Stimulated activated naive CD8-positive, alpha-beta T cell treated with anti-CD3 and anti-CD28 coated beads, Interleukin-15, Interleukin-2, amounts not matched to agents 100 ng/mL and 50 ng/mL, for 24 hours (primary cell): ENCODE measurements at regions not wholly inside any gene's neighbourhood (a gene's known extent, or its start where the extent isn't known, plus 50 kb on each side); places are given as distances from the start of the nearest gene placed in this dataset.

Experiments
- H3K27ac Mint-ChIP-seq: one replicate; pipeline ENCODE4 v1.8.0; 2021; ENCODE audit warnings: mild to moderate bottlenecking, mixed read lengths
- H3K27me3 Mint-ChIP-seq: one replicate; pipeline ENCODE4 v1.8.0; 2021; ENCODE audit warnings: mixed read lengths
- H3K36me3 Mint-ChIP-seq: one replicate; pipeline ENCODE4 v1.8.0; 2021; ENCODE audit warnings: low read depth, mixed read lengths
- H3K4me1 Mint-ChIP-seq: one replicate; pipeline ENCODE4 v1.8.0; 2021; ENCODE audit warnings: low read depth, mixed read lengths
- H3K4me3 Mint-ChIP-seq: one replicate; pipeline ENCODE4 v1.8.0; 2021; ENCODE audit warnings: mild to moderate bottlenecking, mixed read lengths
- H3K9me3 Mint-ChIP-seq: one replicate; pipeline ENCODE4 v1.8.0; 2021; ENCODE audit warnings: mixed read lengths

GRCh38 chr20:39210341-39211036 lies 248.3 kb downstream of the DHX35 start:
- no peak overlapping the region for H3K4me3 Mint-ChIP-seq

GRCh38 chr20:39206899-39207564 lies 244.9 kb downstream of the DHX35 start:
- no peaks in the 10 kb centered on the region for H3K9me3 Mint-ChIP-seq
- no peak overlapping the region for H3K4me3 Mint-ChIP-seq
- H3K4me1 Mint-ChIP-seq: no peaks in the 10 kb centered on the region
- H3K27me3 Mint-ChIP-seq: peaks cover 3% of the 10 kb centered on the region
- no peaks in the 10 kb centered on the region for H3K36me3 Mint-ChIP-seq
- no peak overlapping the region for H3K27ac Mint-ChIP-seq

More at GRCh38 chr20:39210341-39211036, 248.3 kb downstream of the DHX35 start:
- Mint-ChIP-seq H3K4me1 (no peaks in the 10 kb centered on the region), H3K27ac (no peak overlapping the region), H3K36me3 (no peaks in the 10 kb centered on the region), H3K27me3 (peaks cover 3% of the 10 kb centered on the region), H3K9me3 (no peaks in the 10 kb centered on the region)

- Mint-ChIP-seq H3K4me3 (no peak overlapping the region), H3K4me1 (no peaks in the 10 kb centered on the region), H3K27ac (no peak overlapping the region), H3K27me3 (peaks cover 12% of the 10 kb centered on the region), H3K9me3 (no peaks in the 10 kb centered on the region), H3K36me3 (no peaks in the 10 kb centered on the region)
Measured at GRCh38 chr20:39195582-39196021, 233.5 kb downstream of the DHX35 start.

GRCh38 chr20:39190666-39191570 lies 228.8 kb downstream of the DHX35 start:
- peaks cover 4% of the 10 kb centered on the region for H3K27me3 Mint-ChIP-seq
- no peak overlapping the region for H3K4me3 Mint-ChIP-seq
- H3K36me3 Mint-ChIP-seq: no peaks in the 10 kb centered on the region
- no peaks in the 10 kb centered on the region for H3K9me3 Mint-ChIP-seq
- H3K4me1 Mint-ChIP-seq: no peaks in the 10 kb centered on the region
- H3K27ac Mint-ChIP-seq: no peak overlapping the region

GRCh38 chr20:39188266-39188765 lies 226.2 kb downstream of the DHX35 start:
- Mint-ChIP-seq H3K9me3 (no peaks in the 10 kb centered on the region), H3K27ac (no peak overlapping the region), H3K4me3 (no peak overlapping the region), H3K4me1 (no peaks in the 10 kb centered on the region), H3K36me3 (no peaks in the 10 kb centered on the region), H3K27me3 (peaks cover 3% of the 10 kb centered on the region)

GRCh38 chr20:39181490-39181889 lies 219.3 kb downstream of the DHX35 start:
- Mint-ChIP-seq H3K4me1 (no peaks in the 10 kb centered on the region), H3K9me3 (no peaks in the 10 kb centered on the region), H3K36me3 (no peaks in the 10 kb centered on the region)

GRCh38 chr20:39176457-39176856 lies 214.3 kb downstream of the DHX35 start:
- Mint-ChIP-seq H3K4me3 (no peak overlapping the region), H3K4me1 (no peaks in the 10 kb centered on the region), H3K27ac (no peak overlapping the region), H3K27me3 (peaks cover 14% of the 10 kb centered on the region), H3K9me3 (no peaks in the 10 kb centered on the region), H3K36me3 (no peaks in the 10 kb centered on the region)

More at GRCh38 chr20:39181490-39181889, 219.3 kb downstream of the DHX35 start:
- no peak overlapping the region for H3K4me3 Mint-ChIP-seq
- H3K27me3 Mint-ChIP-seq: peaks cover 10% of the 10 kb centered on the region
- H3K27ac Mint-ChIP-seq: no peak overlapping the region

GRCh38 chr20:39170896-39171463 lies 208.8 kb downstream of the DHX35 start:
- peaks cover 5% of the 10 kb centered on the region for H3K9me3 Mint-ChIP-seq
- H3K36me3 Mint-ChIP-seq: no peaks in the 10 kb centered on the region
- H3K4me3 Mint-ChIP-seq: no peak overlapping the region
- peaks cover 16% of the 10 kb centered on the region for H3K27me3 Mint-ChIP-seq
- no peaks in the 10 kb centered on the region for H3K4me1 Mint-ChIP-seq
- no peak overlapping the region for H3K27ac Mint-ChIP-seq

GRCh38 chr20:39165099-39165498 lies 203.0 kb downstream of the DHX35 start:
- H3K4me3 Mint-ChIP-seq: no peak overlapping the region
- H3K36me3 Mint-ChIP-seq: no peaks in the 10 kb centered on the region
- H3K9me3 Mint-ChIP-seq: no peaks in the 10 kb centered on the region
- H3K4me1 Mint-ChIP-seq: no peaks in the 10 kb centered on the region
- no peak overlapping the region for H3K27ac Mint-ChIP-seq
- peaks cover 13% of the 10 kb centered on the region for H3K27me3 Mint-ChIP-seq

GRCh38 chr20:39164642-39165041 lies 202.5 kb downstream of the DHX35 start:
- Mint-ChIP-seq H3K27ac (no peak overlapping the region), H3K36me3 (no peaks in the 10 kb centered on the region), H3K4me1 (no peaks in the 10 kb centered on the region), H3K27me3 (peaks cover 14% of the 10 kb centered on the region), H3K9me3 (no peaks in the 10 kb centered on the region), H3K4me3 (no peak overlapping the region)

GRCh38 chr20:39163993-39164392 lies 201.8 kb downstream of the DHX35 start:
- Mint-ChIP-seq H3K36me3 (no peaks in the 10 kb centered on the region), H3K27ac (no peak overlapping the region), H3K4me3 (no peak overlapping the region)

GRCh38 chr20:39161900-39162299 lies 199.8 kb downstream of the DHX35 start:
- Mint-ChIP-seq H3K27ac (no peak overlapping the region), H3K9me3 (no peaks in the 10 kb centered on the region), H3K4me1 (no peaks in the 10 kb centered on the region), H3K36me3 (no peaks in the 10 kb centered on the region), H3K27me3 (peaks cover 6% of the 10 kb centered on the region), H3K4me3 (no peak overlapping the region)

More at GRCh38 chr20:39163993-39164392, 201.8 kb downstream of the DHX35 start:
- Mint-ChIP-seq H3K27me3 (peaks cover 9% of the 10 kb centered on the region), H3K4me1 (no peaks in the 10 kb centered on the region), H3K9me3 (no peaks in the 10 kb centered on the region)

- Mint-ChIP-seq H3K4me3 (no peak overlapping the region), H3K4me1 (no peaks in the 10 kb centered on the region), H3K9me3 (no peaks in the 10 kb centered on the region), H3K27me3 (peaks cover 19% of the 10 kb centered on the region), H3K36me3 (no peaks in the 10 kb centered on the region), H3K27ac (no peak overlapping the region)
Measured at GRCh38 chr20:39155971-39156370, 193.8 kb downstream of the DHX35 start.

GRCh38 chr20:39152742-39153141 lies 190.6 kb downstream of the DHX35 start:
- Mint-ChIP-seq H3K4me3 (no peak overlapping the region), H3K36me3 (no peaks in the 10 kb centered on the region), H3K9me3 (no peaks in the 10 kb centered on the region), H3K27ac (no peak overlapping the region), H3K4me1 (no peaks in the 10 kb centered on the region), H3K27me3 (peaks cover 16% of the 10 kb centered on the region)
